ENCODE measurements at regions not wholly inside any gene's neighbourhood (a gene's known extent, or its start where the extent isn't known, plus 50 kb on each side); places are given as distances from the start of the nearest gene placed in this dataset.

DNA sequence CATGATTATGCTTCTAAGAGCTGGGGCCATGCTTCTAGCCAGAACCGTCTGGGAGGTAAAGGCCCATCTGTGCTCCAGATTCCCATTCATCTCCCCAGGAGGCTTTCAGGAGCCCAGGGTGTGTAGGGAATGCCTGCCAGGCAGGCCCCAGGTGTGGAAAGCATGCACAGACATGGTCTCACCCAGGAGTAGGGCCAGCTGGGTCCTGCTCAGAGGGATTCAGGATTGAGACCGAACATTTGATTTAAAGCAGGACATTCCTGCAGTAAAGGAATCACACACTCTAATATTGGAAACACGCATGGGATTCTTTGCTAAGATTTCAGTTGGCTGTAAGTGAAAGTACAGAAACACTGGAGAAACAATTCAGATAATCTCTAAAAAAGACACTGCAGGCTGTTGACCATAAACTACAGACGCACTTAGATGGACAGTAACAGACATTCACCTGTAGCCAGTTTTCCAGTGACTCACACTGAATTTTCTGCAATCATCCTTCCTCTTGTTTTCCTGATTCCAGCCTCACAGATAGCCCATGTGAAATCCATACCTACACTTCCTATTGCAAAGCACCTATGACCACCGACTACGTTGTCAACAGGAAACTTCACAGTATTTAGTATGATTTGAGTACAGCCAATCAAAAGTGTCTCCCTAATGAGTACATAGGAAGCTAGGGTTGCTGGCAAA, 257.8 kb downstream of the TBC1D4 start:
- TF ChIP-seq, protein P1, sequence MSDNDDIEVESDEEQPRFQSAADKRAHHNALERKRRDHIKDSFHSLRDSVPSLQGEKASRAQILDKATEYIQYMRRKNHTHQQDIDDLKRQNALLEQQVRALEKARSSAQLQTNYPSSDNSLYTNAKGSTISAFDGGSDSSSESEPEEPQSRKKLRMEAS (IDR thresholded peaks at IDR 0.05) = no peak
- TF ChIP-seq FOXM1 (IDR thresholded peaks at IDR 0.05; ENCODE audit: borderline replicate concordance, low read depth) = no peak
- no peak for TF ChIP-seq RAD21 (IDR thresholded peaks at IDR 0.05; ENCODE audit: low read depth)

DNA sequence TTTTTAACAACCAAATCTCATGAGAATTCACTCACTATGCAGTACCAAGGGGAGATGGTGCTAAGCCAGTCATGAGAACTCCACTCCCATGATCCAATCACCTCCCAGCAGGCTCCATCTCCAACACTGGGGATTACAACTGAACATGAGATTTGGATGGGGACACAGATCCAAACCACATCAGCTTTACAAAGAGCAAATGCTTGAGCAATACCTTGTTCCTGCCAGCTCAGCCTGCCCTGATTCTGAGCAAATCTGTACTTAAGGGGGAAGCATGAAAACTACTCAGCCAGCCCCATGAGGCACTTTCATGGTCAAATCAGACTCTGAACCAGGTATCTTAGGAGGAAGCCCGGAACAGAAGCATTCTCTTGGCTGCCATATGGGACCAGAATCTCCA, 259.9 kb downstream of the TBC1D4 start:
- TF ChIP-seq NFIC (IDR thresholded peaks at IDR 0.05) = no peak
- TF ChIP-seq, protein P1 (IDR thresholded peaks at IDR 0.05) = no peak
- no peak for TF ChIP-seq CEBPB (IDR thresholded peaks at IDR 0.05)
- TF ChIP-seq, protein P2, sequence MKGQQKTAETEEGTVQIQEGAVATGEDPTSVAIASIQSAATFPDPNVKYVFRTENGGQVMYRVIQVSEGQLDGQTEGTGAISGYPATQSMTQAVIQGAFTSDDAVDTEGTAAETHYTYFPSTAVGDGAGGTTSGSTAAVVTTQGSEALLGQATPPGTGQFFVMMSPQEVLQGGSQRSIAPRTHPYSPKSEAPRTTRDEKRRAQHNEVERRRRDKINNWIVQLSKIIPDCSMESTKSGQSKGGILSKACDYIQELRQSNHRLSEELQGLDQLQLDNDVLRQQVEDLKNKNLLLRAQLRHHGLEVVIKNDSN (IDR thresholded peaks at IDR 0.05) = no peak
- no peak for TF ChIP-seq CREB1 (IDR thresholded peaks at IDR 0.05; ENCODE audit: low read depth)
- TF ChIP-seq ZBTB7A (IDR thresholded peaks at IDR 0.05; ENCODE audit: low read depth) = no peak
- TF ChIP-seq FOXM1 (IDR thresholded peaks at IDR 0.05; ENCODE audit: borderline replicate concordance, low read depth) = no peak
- TF ChIP-seq YY1 (IDR thresholded peaks at IDR 0.05; ENCODE audit: low read depth) = no peak
- TF ChIP-seq EP300 (IDR thresholded peaks at IDR 0.05; ENCODE audit: borderline replicate concordance) = no peak
- TF ChIP-seq, protein P3, sequence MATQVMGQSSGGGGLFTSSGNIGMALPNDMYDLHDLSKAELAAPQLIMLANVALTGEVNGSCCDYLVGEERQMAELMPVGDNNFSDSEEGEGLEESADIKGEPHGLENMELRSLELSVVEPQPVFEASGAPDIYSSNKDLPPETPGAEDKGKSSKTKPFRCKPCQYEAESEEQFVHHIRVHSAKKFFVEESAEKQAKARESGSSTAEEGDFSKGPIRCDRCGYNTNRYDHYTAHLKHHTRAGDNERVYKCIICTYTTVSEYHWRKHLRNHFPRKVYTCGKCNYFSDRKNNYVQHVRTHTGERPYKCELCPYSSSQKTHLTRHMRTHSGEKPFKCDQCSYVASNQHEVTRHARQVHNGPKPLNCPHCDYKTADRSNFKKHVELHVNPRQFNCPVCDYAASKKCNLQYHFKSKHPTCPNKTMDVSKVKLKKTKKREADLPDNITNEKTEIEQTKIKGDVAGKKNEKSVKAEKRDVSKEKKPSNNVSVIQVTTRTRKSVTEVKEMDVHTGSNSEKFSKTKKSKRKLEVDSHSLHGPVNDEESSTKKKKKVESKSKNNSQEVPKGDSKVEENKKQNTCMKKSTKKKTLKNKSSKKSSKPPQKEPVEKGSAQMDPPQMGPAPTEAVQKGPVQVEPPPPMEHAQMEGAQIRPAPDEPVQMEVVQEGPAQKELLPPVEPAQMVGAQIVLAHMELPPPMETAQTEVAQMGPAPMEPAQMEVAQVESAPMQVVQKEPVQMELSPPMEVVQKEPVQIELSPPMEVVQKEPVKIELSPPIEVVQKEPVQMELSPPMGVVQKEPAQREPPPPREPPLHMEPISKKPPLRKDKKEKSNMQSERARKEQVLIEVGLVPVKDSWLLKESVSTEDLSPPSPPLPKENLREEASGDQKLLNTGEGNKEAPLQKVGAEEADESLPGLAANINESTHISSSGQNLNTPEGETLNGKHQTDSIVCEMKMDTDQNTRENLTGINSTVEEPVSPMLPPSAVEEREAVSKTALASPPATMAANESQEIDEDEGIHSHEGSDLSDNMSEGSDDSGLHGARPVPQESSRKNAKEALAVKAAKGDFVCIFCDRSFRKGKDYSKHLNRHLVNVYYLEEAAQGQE (IDR thresholded peaks at IDR 0.05; ENCODE audit: low read depth) = no peak
- no peak for TF ChIP-seq TEAD4 (IDR thresholded peaks at IDR 0.05)
- TF ChIP-seq TCF12 (IDR thresholded peaks at IDR 0.05; ENCODE audit: low read depth) = no peak

DNA sequence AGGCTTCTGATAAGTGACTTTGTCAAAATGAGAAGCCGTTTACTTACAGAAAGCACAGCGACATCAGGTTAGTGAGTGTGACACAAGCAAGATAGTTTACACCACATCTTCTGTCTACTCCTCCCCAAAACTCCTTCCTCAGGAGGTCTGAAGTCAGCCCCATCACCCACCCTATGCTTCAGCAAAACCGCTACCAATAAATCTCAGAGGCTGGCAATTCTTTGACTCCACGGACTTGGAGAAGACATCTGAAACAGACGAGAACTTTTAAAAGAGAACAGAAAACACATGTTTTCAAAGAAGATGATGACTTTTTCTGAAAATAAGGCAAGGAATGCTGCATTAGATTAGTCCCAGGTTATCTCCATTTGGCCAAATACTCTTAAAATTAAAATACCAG, 261.1 kb downstream of the TBC1D4 start:
- TF ChIP-seq, protein P3 (IDR thresholded peaks at IDR 0.05; ENCODE audit: low read depth) = no peak
- no peak for TF ChIP-seq ZBTB7A (IDR thresholded peaks at IDR 0.05; ENCODE audit: low read depth)

DNA sequence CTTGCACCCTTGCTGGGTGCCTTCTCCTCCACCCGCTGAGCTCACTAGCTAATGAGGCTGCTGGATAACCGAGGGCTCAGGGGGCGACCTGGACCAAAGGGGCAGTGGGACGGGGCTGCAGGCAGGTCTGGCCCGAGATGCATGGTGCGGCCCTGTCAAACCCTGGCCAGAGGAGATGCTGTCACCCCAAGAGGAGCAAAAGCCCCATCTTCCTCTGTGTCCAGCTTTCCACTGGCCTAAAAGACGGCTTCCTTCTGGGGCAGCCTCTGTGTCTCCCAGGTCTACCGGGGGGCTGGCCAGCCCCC, 261.8 kb downstream of the TBC1D4 start:
- TF ChIP-seq, protein P2 (IDR thresholded peaks at IDR 0.05) = no peak
- TF ChIP-seq CREB1 (IDR thresholded peaks at IDR 0.05; ENCODE audit: low read depth) (no peak), TCF12 (IDR thresholded peaks at IDR 0.05; ENCODE audit: low read depth) (no peak), EGR1 (IDR thresholded peaks at IDR 0.05) (no peak), RAD21 (IDR thresholded peaks at IDR 0.05; ENCODE audit: low read depth) (no peak)
- TF ChIP-seq, protein P1 (IDR thresholded peaks at IDR 0.05) = no peak

DNA sequence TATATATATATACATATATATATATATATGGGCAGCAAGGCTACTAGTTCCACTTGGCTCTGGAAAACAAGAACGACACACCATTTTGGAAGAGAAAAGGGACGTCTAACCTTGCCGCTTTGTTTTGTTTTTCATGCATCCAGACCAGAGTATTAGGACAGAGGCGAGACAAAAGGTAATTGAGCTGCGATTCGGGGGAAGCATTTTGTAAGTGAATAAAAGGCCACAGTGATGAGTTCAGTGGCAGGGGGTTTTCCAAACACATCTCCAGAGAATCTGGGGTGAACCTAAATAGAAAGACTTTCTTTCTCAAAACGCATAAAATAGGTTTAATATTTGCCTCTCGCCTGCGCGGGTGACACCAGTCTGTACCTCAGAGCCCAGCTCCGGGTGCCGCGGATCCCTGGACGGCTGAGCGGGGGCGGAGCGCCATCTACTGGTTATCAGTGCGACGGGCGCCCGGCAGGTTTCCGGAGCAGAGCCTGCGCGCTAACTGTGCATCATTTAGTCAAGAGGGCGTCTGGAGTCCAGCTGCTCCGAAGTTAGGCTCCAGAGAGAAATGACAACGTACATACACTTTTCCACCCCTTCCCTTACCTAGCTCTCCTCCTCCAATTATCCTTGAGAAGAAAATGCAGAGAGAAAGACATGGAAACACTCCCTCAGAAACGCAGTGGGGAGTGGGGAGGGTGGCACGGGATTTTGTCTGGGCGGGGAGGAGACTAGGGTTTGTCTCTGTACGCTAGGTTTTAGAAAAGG, 262.3 kb downstream of the TBC1D4 start:
- TF ChIP-seq TCF12 (IDR thresholded peaks at IDR 0.05; ENCODE audit: low read depth) = no peak
- peak; percentile 96 for TF ChIP-seq RAD21 (IDR thresholded peaks at IDR 0.05; ENCODE audit: low read depth)

DNA sequence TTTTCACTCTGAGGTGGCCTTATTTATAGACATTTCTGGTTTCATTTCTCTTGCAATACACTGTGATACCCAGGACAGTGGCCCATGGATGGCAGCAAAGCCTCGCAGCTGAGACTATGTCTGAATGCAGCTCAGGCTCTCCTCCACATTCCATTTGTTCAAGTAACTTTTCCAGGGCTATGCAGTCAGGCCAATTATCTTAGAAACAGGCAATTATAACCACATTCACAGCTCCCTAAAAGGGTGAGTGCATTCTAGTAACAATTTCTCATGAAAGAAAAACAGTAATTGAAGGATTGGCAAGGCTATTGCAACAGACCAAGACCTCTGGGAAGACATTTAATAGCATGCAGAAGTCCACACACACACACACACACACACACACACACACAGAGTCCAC, 264.0 kb downstream of the TBC1D4 start:
- TF ChIP-seq, protein P2 (IDR thresholded peaks at IDR 0.05) = no peak
- TF ChIP-seq ZBTB7A (IDR thresholded peaks at IDR 0.05; ENCODE audit: low read depth) (no peak), YY1 (IDR thresholded peaks at IDR 0.05; ENCODE audit: low read depth) (no peak), FOXM1 (IDR thresholded peaks at IDR 0.05; ENCODE audit: borderline replicate concordance, low read depth) (no peak), NFIC (IDR thresholded peaks at IDR 0.05) (no peak)

Data from Ishikawa (cell line).